ENCODE measurements at regions not wholly inside any gene's neighbourhood (a gene's known extent, or its start where the extent isn't known, plus 50 kb on each side); places are given as distances from the start of the nearest gene placed in this dataset.

GRCh38 chr7:57363321-57363720 lies 86.7 kb upstream of the ZNF716 start:
- no peak for TF ChIP-seq ZNF488 (tag by site-specific recombination; IDR thresholded peaks at IDR 0.05)
- TF ChIP-seq ZNF174 (tag by site-specific recombination; IDR thresholded peaks at IDR 0.05), result no peak
- TF ChIP-seq ZBTB17 (tag by site-specific recombination; IDR thresholded peaks at IDR 0.05), result no peak
- TF ChIP-seq CTCF (tag by site-specific recombination; IDR thresholded peaks at IDR 0.05), result no peak
- TF ChIP-seq ZNF121 (tag by site-specific recombination; IDR thresholded peaks at IDR 0.05), result no peak
- no peak for TF ChIP-seq ZNF621 (tag by site-specific recombination; IDR thresholded peaks at IDR 0.05)
- TF ChIP-seq SALL2 (tag by site-specific recombination; IDR thresholded peaks at IDR 0.05; ENCODE audit: borderline replicate concordance), result no peak
- no peak for TF ChIP-seq ZNF24 (tag by site-specific recombination; IDR thresholded peaks at IDR 0.05)
- TF ChIP-seq ZNF792 (tag by site-specific recombination; IDR thresholded peaks at IDR 0.05), result no peak

Data from HEK293 (cell line).